ENCODE measurements at regions not wholly inside any gene's neighbourhood (a gene's known extent, or its start where the extent isn't known, plus 50 kb on each side); places are given as distances from the start of the nearest gene placed in this dataset.

DNA sequence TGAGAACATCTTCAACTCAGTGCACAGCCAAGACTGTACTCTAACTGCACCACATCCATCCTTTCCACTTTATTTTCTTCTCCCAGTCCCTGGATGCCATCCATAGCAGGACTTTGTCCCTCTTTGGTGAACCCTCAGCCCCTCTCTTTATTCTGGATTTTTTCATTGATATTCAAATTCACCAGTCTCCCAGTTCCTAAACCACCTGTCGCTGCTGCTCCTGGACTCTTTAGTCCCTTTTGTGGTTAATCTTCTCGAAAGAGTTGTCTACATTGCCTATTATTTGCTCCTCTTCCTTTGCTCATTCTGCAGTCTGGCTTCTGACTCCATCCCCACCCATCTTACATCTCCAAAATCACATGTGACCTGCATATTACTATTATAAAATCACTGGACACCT is 59.4 kb upstream of the ZSWIM6 start:
- ChIA-PET POLR2A (no interaction called here), RAD21 (ENCODE audit: low non-redundant PET in 1 of 2, low total read pairs in 2 of 2, uncharacterized antibody in 2 of 2, unreplicated experiment in 2 of 2) (no interaction called here), CTCF (no interaction called here)
- H3K27me3 ChIP-seq (ENCODE audit: insufficient read depth, low read length): no peaks in the 10 kb centered on the region
- DNase-seq (ENCODE audit: low read depth, low spot score): no peak
- H3K9ac ChIP-seq (ENCODE audit: low read length): no peak overlapping the region
- H3K4me2 ChIP-seq (ENCODE audit: low read length): no peak overlapping the region
- no peak overlapping the region for H2AFZ ChIP-seq (ENCODE audit: low read depth, low read length, poor library complexity, severe bottlenecking)
- H3K36me3 ChIP-seq (ENCODE audit: control insufficient read depth in 1 of 2, insufficient read depth in 2 of 2, low read length in 2 of 2): no peaks in the 10 kb centered on the region
- no peaks in the 10 kb centered on the region for H4K20me1 ChIP-seq (ENCODE audit: insufficient read depth)
- no peaks in the 10 kb centered on the region for H3K79me2 ChIP-seq (ENCODE audit: insufficient read depth, low read length)
- BruUV-seq (replicated peaks): no TSS peak
- intact Hi-C loops (cut with micrococcal nuclease): no loop called here
- H3K4me3 ChIP-seq (replicated peaks in 1 of 2; ENCODE audit: low read depth in 1 of 2, low read length in 2 of 2): no peak overlapping the region
- H3K9me3 ChIP-seq (ENCODE audit: control insufficient read depth in 1 of 2, insufficient read depth in 1 of 2, low read depth in 1 of 2, low read length in 2 of 2): no peaks in the 10 kb centered on the region
- no peak overlapping the region for H3K27ac ChIP-seq (ENCODE audit: low read depth, low read length)
- no peaks in the 10 kb centered on the region for H3K9me2 ChIP-seq (ENCODE audit: insufficient read depth)
- H3K4me1 ChIP-seq (ENCODE audit: control insufficient read depth in 1 of 2, insufficient read depth in 2 of 2, low read length in 2 of 2): peaks cover 0 to 12% of the 10 kb centered on the region in 2 experiments; a peak in 2 of 4 replicates
- no peak for ATAC-seq
- TF ChIP-seq SRF (IDR thresholded peaks at IDR 0.05; ENCODE audit: low read depth) (no peak), EGR1 (IDR thresholded peaks at IDR 0.05; ENCODE audit: low read depth) (no peak), ZFX (IDR thresholded peaks at IDR 0.05) (no peak), ELF1 (IDR thresholded peaks at IDR 0.05; ENCODE audit: borderline replicate concordance, low read depth) (no peak), RAD21 (IDR thresholded peaks at IDR 0.05; ENCODE audit: low read depth) (no peak), TCF7L2 (IDR thresholded peaks at IDR 0.05; ENCODE audit: borderline replicate concordance, extremely low read depth, insufficient read depth, insufficient read length) (no peak), CBX3 (IDR thresholded peaks at IDR 0.05; ENCODE audit: low read depth) (no peak), EZH2 (IDR thresholded peaks at IDR 0.05) (no peak), CEBPB (IDR thresholded peaks at IDR 0.05; ENCODE audit: low read depth) (no peak), POLR2A (IDR thresholded peaks at IDR 0.05; ENCODE audit: borderline replicate concordance, extremely low read depth, insufficient read depth, insufficient read length) (no peak), EZH2phosphoT487 (IDR thresholded peaks at IDR 0.05; ENCODE audit: borderline replicate concordance) (no peak), FOSL1 (IDR thresholded peaks at IDR 0.05; ENCODE audit: low read depth) (no peak), YY1 (IDR thresholded peaks at IDR 0.05; ENCODE audit: extremely low read depth, insufficient replicate concordance, low read depth, low read length) (no peak), SIN3A (IDR thresholded peaks at IDR 0.05; ENCODE audit: low read depth) (no peak), POLR2AphosphoS5 (IDR thresholded peaks at IDR 0.05; ENCODE audit: low read depth, low read length) (no peak)
- TF ChIP-seq, protein P1, sequence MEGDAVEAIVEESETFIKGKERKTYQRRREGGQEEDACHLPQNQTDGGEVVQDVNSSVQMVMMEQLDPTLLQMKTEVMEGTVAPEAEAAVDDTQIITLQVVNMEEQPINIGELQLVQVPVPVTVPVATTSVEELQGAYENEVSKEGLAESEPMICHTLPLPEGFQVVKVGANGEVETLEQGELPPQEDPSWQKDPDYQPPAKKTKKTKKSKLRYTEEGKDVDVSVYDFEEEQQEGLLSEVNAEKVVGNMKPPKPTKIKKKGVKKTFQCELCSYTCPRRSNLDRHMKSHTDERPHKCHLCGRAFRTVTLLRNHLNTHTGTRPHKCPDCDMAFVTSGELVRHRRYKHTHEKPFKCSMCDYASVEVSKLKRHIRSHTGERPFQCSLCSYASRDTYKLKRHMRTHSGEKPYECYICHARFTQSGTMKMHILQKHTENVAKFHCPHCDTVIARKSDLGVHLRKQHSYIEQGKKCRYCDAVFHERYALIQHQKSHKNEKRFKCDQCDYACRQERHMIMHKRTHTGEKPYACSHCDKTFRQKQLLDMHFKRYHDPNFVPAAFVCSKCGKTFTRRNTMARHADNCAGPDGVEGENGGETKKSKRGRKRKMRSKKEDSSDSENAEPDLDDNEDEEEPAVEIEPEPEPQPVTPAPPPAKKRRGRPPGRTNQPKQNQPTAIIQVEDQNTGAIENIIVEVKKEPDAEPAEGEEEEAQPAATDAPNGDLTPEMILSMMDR (IDR thresholded peaks at IDR 0.05 in 2 of 3, conservative IDR thresholded peaks at IDR 0.05 in 1 of 3; ENCODE audit: borderline replicate concordance in 1 of 3, insufficient read depth in 1 of 3, low read depth in 2 of 3, low read length in 2 of 3): no peak
- TF ChIP-seq, protein P2, sequence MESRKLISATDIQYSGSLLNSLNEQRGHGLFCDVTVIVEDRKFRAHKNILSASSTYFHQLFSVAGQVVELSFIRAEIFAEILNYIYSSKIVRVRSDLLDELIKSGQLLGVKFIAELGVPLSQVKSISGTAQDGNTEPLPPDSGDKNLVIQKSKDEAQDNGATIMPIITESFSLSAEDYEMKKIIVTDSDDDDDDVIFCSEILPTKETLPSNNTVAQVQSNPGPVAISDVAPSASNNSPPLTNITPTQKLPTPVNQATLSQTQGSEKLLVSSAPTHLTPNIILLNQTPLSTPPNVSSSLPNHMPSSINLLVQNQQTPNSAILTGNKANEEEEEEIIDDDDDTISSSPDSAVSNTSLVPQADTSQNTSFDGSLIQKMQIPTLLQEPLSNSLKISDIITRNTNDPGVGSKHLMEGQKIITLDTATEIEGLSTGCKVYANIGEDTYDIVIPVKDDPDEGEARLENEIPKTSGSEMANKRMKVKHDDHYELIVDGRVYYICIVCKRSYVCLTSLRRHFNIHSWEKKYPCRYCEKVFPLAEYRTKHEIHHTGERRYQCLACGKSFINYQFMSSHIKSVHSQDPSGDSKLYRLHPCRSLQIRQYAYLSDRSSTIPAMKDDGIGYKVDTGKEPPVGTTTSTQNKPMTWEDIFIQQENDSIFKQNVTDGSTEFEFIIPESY (IDR thresholded peaks at IDR 0.05; ENCODE audit: extremely low read depth, insufficient replicate concordance, low read length): no peak

All from HCT116 (cell line).